GM13976 (cell line): ENCODE measurements at regions not wholly inside any gene's neighbourhood (a gene's known extent, or its start where the extent isn't known, plus 50 kb on each side); places are given as distances from the start of the nearest gene placed in this dataset.

Experiments used
- DNase-seq: peaks from one replicate; pipeline ENCODE4 v3.0.0; 2012; ENCODE audit warnings: low spot score
- in situ Hi-C: fragments of 300-500 bp; cut with MboI; formaldehyde crosslinking; loops from one replicate; pipeline ENCODE4 v1.12.0; 2022; ENCODE audit warnings: low sequenced_read_pairs, mixed read lengths, inconsistent platforms; ENCODE audit not compliant: unreplicated experiment
- TF ChIP-seq, protein P1 (sequence below): IDR thresholded peaks from 2 replicates; pipeline ENCODE4 v1.5.1; 2012; ENCODE audit warnings: borderline replicate concordance, mild to moderate bottlenecking; ENCODE audit not compliant: insufficient read depth; ENCODE audit errors: extremely low read depth, missing control alignments, control extremely low read depth

GRCh38 chr4:36502350-36502749 lies 220.9 kb downstream of the DTHD1 start:
- in situ Hi-C loops: no loop called here
- DNase-seq: no peak
- TF ChIP-seq, protein P1, sequence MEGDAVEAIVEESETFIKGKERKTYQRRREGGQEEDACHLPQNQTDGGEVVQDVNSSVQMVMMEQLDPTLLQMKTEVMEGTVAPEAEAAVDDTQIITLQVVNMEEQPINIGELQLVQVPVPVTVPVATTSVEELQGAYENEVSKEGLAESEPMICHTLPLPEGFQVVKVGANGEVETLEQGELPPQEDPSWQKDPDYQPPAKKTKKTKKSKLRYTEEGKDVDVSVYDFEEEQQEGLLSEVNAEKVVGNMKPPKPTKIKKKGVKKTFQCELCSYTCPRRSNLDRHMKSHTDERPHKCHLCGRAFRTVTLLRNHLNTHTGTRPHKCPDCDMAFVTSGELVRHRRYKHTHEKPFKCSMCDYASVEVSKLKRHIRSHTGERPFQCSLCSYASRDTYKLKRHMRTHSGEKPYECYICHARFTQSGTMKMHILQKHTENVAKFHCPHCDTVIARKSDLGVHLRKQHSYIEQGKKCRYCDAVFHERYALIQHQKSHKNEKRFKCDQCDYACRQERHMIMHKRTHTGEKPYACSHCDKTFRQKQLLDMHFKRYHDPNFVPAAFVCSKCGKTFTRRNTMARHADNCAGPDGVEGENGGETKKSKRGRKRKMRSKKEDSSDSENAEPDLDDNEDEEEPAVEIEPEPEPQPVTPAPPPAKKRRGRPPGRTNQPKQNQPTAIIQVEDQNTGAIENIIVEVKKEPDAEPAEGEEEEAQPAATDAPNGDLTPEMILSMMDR: no peak

GRCh38 chr4:36508394-36508793 lies 227.0 kb downstream of the DTHD1 start:
- DNase-seq: no peak
- TF ChIP-seq, protein P1: no peak
- in situ Hi-C loops: no loop called here

- DNase-seq: no peak
- TF ChIP-seq, protein P1: no peak
- in situ Hi-C loops: no loop called here
These were observed 228.4 kb downstream of the DTHD1 start for GRCh38 chr4:36509845-36510244.

GRCh38 chr4:36511785-36512184 lies 230.4 kb downstream of the DTHD1 start:
- TF ChIP-seq, protein P1: no peak
- in situ Hi-C loops: no loop called here
- DNase-seq: no peak

DNA sequence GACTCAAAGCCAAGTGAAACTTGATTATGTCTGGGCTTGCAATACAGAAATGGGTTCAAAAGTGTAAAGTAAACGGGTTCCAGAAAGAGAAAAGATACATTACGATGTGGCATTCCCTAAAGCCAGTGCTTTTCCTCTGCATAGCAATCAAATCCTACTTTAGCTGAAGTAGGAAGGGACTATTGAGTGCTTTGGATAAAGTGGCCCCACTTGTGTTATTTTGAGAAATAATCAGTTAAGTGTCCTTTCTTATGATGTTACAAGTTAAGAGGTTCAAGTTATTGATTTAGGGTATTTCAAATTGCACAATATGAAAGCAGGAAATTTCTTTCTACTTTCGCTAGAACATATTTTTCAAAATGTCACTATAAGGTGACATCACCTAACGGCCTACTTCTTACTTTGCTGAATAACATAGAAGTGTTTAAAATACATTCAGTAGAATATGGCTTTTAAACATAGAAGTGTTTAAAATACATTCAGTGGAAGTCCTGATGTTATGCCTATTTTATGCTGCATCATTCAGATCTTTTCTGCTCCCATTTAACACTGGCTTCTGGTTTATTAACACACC lies 235.2 kb downstream of the DTHD1 start:
- in situ Hi-C loops: no loop called here
- no peak for DNase-seq
- TF ChIP-seq, protein P1: no peak

DNA sequence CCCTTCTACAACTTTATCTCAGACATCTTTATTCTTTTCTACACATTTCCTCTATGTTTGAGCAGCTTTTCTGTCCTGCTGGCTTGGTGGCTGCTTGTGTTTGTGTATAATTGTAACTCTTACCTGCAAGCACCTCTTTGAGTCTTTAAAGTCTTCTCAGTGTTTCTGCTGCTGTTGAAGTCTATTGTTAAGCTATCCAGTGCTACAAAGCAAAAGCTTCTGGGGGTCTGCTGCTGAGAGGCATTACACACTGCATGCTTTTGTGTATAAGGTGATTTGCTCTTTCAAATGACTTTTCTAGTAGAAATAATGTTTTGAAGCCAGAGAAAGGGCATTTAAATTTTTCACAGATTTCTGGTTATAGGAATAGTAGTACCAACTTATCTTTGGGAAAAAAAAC lies 241.8 kb downstream of the DTHD1 start:
- in situ Hi-C loops: no loop called here
- TF ChIP-seq, protein P1: no peak
- no peak for DNase-seq
